AG04450 (cell line): ENCODE measurements at regions not wholly inside any gene's neighbourhood (a gene's known extent, or its start where the extent isn't known, plus 50 kb on each side); places are given as distances from the start of the nearest gene placed in this dataset.
"Not testable (repeated sequence)": the region's sequence is repeated elsewhere in the genome, so short reads cannot be mapped to it uniquely, and the experiment has no call there.

ENCODE experiments used
- CTCF ChIA-PET: fragments of 300-600, 350-600 bp; formaldehyde crosslinking; extraction: SDS; loops from one replicate; lab custom pipeline; 2022; ENCODE audit warnings: antibody characterized with exemption, inconsistent platforms; lab: Charles Lee
- POLR2A ChIA-PET: fragments of 350-600 bp; formaldehyde crosslinking; extraction: SDS; loops from one replicate; lab custom pipeline; 2021; ENCODE audit warnings: antibody characterized with exemption, inconsistent platforms; lab: Yijun Ruan, JAX
- DNase-seq: peaks from one replicate; pipeline ENCODE4 v3.0.0-alpha.2; 2011; ENCODE audit warnings: low read depth, low spot score
- H3K27ac ChIP-seq: one replicate; pipeline ENCODE4 v1.5.1; 2012; ENCODE audit warnings: low read depth, low read length, control low read depth
- H3K27me3 ChIP-seq: one replicate; pipeline ENCODE4 v1.6.0; 2012; ENCODE audit warnings: low read length; ENCODE audit not compliant: control insufficient read depth, insufficient read depth
- H3K4me3 ChIP-seq: 2 replicates; pipeline ENCODE4 v1.5.1; 2011; ENCODE audit warnings: mild to moderate bottlenecking, low read depth, low read length, control low read depth
- H3K9me3 ChIP-seq: 2 replicates; pipeline ENCODE4 v1.5.1; 2012; ENCODE audit warnings: low read length; ENCODE audit not compliant: control insufficient read depth, insufficient read depth
- CTCF ChIP-seq: IDR thresholded peaks from 2 replicates; pipeline ENCODE4 v1.5.1; 2011; ENCODE audit warnings: low read depth, low read length, control low read depth, inconsistent platforms

DNA sequence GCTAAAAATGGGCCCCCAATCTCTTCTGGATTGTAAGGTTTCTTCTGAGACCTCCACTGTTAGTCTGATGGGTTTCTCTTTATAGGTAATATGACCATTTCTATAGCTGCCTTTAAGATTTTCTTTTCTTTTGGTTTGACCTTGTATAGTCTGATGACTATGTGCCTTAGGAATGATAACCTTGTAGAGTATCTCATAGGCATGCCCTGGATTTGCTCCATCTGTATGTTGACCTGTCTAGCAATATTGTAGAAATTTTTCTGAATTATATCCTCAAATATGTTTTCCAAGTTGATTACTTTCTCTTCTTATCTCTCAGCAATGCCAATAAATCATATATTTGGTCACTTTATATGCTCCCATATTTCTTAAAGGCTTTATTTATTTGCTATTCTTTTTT is 1403.8 kb upstream of the GOT2 start:
- H3K27ac ChIP-seq, result no peak overlapping the region
- ChIA-PET POLR2A (no interaction called here), CTCF (no interaction called here)
- no peak for DNase-seq
- no peak for TF ChIP-seq CTCF
- H3K27me3 ChIP-seq, result no peaks in the 10 kb centered on the region
- no peak overlapping the region for H3K4me3 ChIP-seq
- H3K9me3 ChIP-seq, result peaks cover 14% of the 10 kb centered on the region

- no peak for TF ChIP-seq CTCF
- ChIA-PET POLR2A (no interaction called here), CTCF (no interaction called here)
- no peak overlapping the region for H3K4me3 ChIP-seq
- DNase-seq, result no peak
- peaks cover 15% of the 10 kb centered on the region for H3K9me3 ChIP-seq
- H3K27me3 ChIP-seq, result no peaks in the 10 kb centered on the region
- no peak overlapping the region for H3K27ac ChIP-seq
These were observed 1393.1 kb upstream of the GOT2 start for GRCh38 chr16:60127196-60127595.

DNA sequence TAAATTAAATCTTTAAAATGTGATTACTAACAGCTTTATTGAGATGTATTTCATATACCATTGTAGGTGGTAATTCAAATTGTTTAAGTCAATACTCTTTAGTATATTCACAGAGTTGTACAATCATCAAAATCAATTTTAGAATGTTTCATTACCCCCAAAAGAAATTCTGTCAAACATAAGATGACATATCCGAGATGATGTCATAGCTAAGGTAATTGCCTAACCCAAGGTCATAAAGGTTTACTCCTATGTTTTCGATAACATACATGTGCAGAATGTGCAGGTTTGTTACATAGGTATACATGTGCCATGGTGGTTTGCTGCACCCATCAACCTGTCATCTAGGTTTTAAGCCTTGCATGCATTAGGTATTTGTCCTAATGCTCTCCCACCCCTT is 1392.0 kb upstream of the GOT2 start:
- peaks cover 13% of the 10 kb centered on the region; the same call in 1 of the 2 replicates for H3K9me3 ChIP-seq
- POLR2A ChIA-PET, DNase-seq, H3K27ac ChIP-seq, CTCF ChIA-PET, H3K4me3 ChIP-seq, H3K27me3 ChIP-seq: not testable (repeated sequence)

- DNase-seq, result no peak
- no peak for TF ChIP-seq CTCF
- no peak overlapping the region for H3K27ac ChIP-seq
- ChIA-PET CTCF (no interaction called here), POLR2A (no interaction called here)
- H3K4me3 ChIP-seq, result no peak overlapping the region
- peaks cover 19% of the 10 kb centered on the region for H3K9me3 ChIP-seq
- H3K27me3 ChIP-seq, result no peaks in the 10 kb centered on the region
These were observed 1389.4 kb upstream of the GOT2 start for GRCh38 chr16:60123392-60124023.

GRCh38 chr16:60120586-60120985 is 1386.5 kb upstream of the GOT2 start:
- Histone ChIP-seq H3K4me3 (no peak overlapping the region), H3K27me3 (no peaks in the 10 kb centered on the region), H3K9me3 (peaks cover 19% of the 10 kb centered on the region), H3K27ac (no peak overlapping the region)
- DNase-seq, result no peak
- ChIA-PET POLR2A (no interaction called here), CTCF (no interaction called here)
- TF ChIP-seq CTCF, result no peak
